ENCODE measurements at regions not wholly inside any gene's neighbourhood (a gene's known extent, or its start where the extent isn't known, plus 50 kb on each side); places are given as distances from the start of the nearest gene placed in this dataset.
"Not testable (repeated sequence)": the region's sequence is repeated elsewhere in the genome, so short reads cannot be mapped to it uniquely, and the experiment has no call there.

DNA sequence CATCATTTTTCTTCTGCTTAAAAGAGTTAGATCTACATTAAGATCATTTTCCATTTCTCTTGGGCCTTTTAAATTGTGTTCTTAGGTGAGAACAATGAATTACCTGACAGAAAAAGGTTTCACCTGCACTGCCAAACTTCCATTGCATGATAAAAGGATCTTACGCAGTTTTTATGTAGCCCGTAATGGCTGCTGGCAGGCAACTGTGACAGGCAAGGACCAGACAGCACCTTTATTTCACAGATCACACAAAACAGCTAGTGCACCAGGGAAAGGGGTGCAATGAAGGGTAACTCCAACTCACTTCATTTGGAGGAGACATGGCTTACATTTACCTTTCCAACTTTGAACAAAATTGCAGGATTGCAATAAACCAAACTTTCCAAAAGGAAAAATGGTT lies 159.8 kb downstream of the SLITRK1 start:
- no peak for DNase-seq

DNA sequence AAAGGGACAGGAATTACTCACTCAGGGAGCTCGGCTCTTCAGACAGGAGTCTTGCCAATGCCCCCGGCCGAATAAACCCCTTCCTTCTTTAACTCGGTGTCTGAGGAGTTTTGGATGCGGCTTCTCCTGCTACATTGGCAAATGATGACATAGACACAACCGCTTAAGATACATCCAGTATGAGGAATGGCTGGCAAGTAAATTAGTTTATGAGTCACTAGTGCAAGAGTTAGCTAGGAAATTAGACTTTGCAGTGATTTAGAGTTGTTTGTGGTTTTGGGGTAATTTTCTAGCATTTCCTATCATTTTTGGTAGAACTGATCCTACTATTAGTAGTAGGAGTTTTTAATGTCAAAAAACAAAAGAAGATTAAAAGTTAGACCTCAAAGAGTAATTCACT lies 166.2 kb downstream of the SLITRK1 start:
- no peak for DNase-seq

DNA sequence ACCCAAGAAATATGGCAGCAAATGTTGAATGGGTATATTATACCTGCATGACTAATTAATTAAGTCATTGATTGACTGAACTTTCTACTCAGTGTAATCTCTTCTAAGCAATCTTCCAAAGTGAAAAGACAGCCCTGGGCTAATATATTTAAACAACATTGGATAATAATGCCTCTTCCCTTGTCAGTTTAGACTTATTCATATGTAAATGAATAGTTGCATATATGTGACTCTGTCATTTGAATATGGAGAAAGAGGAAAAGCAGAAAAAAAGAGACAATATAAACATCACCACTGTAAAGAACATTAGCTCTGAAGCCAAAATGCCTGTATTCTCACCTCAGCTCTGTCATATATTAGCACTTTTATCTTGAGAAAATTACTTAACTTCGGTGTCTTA lies 168.0 kb downstream of the SLITRK1 start:
- no peak for DNase-seq

DNA sequence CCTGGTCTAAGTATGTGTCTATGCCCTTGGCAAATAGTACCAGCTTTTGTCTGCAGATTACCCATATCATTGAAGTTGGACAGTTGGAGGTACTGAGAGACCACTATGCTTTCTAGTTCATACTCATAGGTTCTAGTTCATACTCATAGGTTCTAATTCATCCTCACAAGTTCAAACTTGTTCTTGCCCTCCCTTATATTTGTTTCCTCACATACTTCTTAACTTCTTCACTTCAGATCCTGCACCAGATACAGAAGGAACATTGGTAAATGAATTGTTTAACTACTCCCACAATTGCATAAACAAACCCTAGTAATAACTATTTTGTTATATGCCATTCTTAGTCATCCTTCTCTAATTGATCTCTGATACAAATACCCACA lies 172.2 kb downstream of the SLITRK1 start:
- no peak for DNase-seq

DNA sequence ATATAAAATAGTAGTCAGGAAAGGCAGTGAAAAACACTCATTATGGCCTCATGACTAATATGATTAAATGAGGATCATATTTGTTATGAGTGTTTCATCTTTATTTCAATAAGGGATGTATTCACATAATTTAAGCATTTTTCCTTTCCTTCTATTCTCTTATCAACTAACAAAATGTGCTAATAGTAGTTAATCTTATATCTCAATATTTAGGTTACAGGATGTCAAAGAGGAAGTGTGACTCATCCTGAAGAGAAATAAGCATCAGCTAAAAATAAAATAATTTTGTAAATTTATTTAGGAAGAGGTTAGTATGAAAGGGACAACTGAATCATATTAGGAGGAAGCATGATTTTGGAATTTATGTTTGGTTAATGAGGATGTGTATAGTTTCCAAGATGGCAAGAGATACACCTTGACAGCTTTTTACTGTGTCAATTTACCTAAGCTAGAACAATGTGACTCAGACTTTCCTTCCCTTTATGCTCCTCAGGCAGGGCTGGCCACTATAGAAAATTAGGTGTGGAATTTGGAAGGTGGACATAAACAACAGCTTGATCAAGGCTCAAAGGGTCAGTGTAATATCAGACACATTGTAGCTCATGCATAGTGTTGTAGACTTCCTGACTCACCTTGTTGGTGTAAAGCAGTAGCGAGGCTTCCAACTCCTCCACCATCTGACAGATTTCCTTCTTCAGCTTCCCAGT lies 172.7 kb downstream of the SLITRK1 start:
- DNase-seq, result no peak

DNA sequence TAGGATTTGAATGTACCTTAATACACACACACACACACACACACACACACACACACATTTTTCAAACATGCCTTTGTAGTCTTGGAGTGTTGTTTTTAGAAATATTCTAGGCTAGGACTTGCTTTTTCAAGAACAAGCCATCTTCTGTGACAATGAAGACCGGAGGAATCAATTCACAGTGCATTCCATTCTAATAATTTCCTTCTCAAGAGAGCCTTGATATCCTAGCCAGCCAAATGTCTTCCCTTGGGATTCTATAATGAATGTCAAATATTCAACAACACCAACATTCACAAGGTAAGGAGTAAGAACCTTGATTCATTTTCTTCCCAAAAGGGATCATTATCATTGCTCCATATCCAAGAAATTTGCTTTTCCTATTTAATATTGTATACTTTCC lies 180.3 kb downstream of the SLITRK1 start:
- no peak for DNase-seq

DNA sequence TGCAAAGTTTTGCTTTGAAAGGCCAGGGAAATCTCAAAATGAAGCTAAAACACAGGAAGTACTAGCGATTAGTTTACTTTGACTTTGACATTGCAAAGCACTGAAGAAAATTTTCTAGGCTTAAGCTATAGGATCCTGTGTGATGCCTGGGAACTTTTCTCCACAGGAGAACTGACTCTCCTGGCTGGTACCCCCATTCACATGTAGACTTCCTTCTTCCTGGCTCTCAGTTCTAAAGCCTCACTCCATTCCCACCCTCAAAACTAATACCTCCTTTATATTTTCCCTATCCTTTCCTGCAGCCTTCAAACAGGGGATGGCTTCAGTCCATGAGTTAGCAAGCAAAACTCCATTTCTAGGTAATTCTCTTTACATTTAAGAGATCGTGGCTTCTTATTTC lies 189.5 kb downstream of the SLITRK1 start:
- no peak for DNase-seq

DNA sequence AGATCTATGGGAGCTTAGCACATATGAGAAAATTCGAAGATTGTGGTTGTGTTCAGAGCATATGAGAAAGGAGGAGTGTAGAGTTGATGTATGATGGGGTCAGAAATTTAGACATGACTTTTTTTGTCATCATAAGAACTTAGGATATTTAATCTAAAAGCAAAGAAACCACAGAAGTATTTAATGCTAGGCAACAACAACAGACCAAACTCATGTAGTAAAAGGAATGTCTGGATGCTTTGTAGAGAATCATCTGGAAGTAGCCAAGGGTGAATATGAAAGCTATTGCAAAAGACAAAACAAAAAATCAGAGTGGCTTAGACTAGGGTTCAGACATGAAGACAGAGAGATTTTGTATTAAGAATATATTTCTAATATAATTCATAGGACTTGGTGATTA lies 190.3 kb downstream of the SLITRK1 start:
- no peak for DNase-seq

DNA sequence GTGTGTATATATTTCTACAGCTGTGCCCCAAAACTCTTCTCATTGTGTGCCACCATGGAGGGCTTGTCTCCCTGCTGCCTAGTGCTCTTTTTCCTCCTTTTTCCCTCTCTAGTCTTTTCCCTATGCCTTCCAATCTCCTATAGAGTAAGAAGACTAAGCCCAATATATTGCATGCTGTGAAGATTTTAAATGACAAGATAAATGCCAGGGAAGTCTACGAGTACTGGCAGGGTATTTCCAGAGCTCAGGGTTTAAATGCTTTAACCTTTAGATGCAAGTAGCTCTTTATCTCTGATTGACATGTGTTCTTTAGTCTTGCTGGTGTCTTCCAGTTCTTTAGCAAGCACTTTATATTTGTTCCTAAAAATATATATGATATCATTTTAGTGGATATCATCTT lies 200.7 kb downstream of the SLITRK1 start:
- DNase-seq, result no peak

DNA sequence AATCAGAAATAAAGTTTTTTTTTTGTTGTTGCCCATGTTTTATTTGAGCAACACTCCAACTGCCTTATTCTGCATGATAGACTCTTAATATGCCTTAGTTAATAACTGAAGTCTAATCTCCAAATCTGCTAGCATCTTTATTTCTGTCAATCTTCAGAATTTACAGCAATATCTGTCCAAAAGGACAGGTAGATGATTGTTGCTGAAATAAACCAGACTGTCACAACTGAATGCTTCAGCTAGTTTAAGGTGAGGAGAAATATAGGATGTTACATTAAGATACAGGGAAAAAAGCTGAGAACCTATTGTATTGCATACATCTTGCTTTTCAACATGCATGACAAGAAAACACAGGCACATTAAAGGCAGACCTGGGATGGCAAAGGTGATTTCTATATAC lies 204.3 kb downstream of the SLITRK1 start:
- DNase-seq, result no peak

DNA sequence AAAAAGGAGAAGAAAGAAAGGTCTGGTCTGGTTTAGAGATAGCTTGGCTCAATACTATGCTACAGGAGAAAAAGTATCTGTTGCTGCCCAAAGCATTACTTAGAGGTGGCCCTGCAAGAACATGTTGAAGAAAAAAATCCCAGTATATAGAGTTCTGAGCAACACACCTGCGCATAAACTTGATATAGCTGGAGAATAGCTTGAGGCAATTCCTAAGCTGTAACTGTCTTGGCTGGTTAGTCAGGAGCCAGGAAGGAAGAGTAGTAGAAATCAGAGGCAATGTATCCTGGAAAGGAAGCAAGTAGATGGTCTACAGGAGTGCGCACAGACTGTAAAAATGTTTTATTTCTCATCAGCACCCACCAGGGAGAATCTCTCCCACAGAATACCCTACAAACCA lies 209.7 kb downstream of the SLITRK1 start:
- DNase-seq, result no peak

DNA sequence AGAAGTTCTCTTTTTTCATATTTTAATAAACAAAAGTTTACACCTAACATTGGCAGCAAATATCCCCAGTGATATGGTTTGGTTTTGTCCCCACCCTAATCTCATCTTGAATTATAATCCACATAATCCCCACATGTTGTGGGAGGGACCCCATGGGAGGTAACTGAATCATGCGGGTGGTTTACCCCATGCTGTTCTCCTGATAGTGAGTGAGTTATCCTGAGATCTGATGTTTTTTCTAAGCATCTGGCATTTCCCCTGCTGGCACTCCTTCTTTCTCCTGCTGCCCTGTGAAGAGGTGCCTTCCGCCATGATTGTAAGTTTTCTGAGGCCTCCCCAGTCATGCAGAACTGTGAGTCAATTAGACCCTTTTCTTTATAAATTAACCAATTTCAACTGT lies 214.7 kb downstream of the SLITRK1 start:
- no peak for DNase-seq

DNA sequence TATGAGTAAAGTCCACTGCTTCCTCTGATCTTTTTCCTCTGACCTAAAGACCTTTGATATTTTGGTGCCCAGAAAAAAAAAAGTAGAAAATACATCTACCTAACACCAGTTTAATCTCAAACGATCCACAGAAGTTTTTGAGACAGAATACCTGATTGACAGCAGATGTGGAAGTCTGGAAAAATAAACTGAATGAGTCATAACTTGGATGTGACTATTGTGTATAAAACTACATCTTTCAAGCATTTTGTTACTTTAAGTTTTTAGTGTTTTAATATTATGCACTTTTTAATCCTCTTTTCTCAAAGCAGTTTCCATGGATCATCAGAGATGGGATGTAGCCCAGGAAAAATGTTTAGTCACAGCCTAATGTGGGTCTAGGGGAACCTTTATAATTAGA lies 216.1 kb downstream of the SLITRK1 start:
- no peak for DNase-seq

DNA sequence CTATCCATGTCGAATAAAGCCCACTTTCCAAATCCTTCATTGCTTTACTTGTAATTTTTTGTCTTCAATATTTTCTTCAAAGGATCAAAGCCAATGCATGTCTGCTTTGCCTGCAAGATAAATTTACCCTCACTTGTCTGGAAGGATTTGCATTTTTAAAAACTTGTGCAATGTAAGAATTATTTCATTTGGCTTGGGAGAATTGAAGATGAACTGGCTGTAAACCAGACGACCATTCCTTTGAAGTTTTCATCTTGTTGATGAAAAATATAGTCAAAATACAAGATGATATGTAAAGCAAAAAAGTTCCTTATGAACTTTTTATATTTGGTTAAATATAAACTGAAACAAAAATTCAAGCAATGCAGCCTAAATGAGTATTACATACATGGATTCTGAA lies 225.0 kb downstream of the SLITRK1 start:
- DNase-seq, result no peak

DNA sequence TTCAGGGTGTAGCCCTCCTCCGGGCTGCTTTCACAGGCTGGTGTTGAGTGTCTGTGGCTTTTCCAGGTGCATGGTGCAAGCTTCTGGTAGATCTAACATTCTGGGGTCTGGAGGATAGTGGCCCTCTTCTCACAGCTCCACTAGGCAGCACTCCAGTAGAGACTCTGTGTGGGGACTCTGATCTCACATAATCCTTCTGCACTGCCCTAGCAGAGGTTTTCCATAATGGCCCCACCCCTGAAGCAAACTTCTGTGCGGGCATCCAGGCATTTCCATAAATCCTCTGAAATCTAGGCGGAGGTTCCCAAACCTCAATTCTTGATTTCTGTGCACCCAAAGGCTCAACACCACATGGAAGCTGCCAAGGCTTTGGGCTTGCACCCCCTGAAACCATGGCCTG lies 239.7 kb downstream of the SLITRK1 start:
- DNase-seq, result not testable (repeated sequence)

DNA sequence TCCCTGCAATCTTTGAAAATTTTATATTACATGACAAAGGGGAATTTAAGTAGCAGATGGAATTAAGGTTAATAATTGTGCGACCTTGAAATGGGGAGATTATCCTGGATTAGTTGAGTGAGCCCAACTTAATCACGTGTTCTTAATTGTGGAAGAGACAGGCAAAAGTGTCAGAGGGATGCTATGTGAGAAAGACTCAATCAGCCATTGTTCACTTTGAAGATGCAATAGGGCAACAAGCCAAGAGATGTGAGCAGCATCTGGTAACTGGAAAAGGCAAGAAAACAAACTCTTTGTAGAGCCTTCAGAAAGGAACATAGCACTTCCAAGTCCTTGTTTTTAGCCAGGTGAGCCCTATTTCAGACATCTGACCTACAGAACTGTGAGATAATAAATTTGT lies 247.7 kb downstream of the SLITRK1 start:
- DNase-seq, result no peak

DNA sequence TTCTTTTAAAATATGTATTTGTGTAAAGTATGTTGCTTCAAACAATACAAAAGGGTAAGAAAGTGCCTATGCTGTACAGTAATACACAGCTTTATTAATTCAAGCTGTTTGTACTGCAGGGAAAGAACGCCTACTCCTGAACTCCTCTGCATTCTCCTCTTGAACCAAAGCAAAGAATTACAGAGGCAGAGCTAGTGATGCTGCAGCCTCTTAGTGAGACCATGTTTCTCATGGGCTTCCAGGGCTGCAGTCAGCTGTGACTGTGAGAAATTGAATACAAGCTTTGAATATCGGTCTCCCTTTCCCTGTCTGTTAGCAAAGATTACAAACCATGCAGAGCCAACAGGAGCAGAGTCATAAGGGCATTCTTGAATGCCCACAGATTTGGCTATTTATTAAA lies 248.5 kb downstream of the SLITRK1 start:
- no peak for DNase-seq

DNA sequence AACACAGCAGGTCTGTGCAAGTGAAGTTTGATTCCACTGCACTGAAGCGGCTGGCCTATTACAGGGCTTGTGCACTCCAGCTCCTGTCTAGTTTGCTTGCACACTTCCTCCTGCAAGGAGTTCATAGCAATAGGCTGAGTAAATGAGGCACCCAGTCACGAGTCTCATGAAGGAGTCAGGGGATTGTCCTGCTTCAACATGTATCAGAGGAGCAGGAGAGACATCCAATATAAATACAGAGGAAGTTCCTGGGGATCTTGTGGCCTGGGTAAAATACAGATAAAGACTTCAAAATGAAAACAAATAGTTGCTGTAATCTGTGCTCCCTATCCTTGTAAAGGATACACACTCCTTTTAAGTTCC lies 259.9 kb downstream of the SLITRK1 start:
- no peak for DNase-seq

DNA sequence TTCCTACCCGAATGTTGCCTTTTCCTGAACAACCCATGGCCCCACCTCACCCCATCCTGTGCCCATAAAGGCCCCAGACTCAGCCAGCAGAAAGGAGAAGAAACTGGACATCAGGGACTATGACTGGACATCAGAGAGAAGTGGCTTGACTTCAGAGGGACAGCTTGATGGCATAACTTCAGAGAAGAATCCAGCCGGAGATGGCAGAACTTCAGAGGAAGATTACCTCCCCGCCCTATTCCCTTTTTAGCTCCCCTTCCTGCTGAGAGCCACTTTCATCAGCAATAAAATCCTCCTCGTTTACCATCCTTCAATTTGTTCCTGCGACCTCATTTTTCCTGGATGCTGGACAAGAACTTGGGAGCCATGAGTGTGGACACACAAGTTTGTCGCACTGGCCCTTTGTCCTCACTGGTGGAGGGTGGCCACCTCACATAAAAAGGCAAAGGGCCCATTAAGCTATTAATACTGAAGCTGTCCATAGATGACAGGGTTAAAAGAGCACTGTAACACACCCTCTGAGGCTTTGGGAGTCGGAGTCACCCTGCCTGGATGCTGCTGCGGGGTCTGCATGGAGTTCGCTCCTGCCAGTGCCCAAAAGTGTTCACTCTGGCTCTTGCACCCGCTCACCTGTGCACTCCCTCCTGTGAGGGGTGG lies 260.4 kb downstream of the SLITRK1 start:
- no peak for DNase-seq

DNA sequence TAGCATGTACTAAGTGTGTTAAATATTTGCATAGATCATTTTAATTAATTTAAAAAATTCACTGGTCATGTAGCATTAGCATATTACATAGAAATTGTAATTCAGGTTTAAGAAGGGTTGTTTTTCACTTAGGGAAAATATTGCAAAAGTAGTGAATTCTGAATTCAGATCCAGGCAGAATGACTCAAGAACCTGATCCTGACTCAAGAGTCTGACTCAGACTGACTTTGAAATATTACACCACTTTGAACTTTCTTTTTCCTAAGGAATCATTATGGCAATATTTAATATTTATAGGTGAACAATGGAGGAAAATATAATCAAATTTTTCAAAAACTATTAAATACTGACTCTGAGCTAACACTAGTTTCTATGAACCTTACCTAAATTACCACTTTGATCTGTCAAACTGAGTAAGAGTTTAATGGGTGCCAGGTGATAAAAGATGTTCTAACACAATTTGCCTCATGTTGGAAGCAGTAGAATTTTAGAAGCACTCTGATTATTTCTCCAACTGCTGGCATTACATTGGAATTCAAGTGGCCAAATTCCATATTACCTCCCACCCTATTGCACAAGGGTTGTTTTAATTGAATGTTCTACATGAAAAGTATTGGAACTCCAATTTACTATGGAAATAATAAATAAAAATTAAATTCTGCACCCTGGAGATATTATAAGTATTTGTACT lies 261.6 kb downstream of the SLITRK1 start:
- DNase-seq, result no peak

DNA sequence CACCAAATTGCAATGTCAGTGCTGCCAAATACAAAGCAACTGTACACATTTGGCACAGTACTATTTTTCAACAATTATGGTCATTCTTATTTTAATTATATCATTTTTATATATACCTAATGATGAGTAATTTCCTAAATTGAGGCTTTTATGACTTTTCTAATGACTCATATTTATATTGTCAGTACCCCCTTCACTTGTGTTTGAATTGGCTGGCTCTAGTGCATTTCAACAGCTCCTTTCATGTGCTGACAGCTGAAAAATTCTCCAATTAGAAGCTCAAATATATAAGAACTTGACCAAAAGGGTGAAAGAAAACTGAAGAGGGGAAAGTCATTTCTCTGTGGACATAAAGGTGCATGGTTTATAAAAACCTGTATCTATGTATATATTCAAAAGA lies 263.3 kb downstream of the SLITRK1 start:
- peak; percentile 85 for DNase-seq

DNA sequence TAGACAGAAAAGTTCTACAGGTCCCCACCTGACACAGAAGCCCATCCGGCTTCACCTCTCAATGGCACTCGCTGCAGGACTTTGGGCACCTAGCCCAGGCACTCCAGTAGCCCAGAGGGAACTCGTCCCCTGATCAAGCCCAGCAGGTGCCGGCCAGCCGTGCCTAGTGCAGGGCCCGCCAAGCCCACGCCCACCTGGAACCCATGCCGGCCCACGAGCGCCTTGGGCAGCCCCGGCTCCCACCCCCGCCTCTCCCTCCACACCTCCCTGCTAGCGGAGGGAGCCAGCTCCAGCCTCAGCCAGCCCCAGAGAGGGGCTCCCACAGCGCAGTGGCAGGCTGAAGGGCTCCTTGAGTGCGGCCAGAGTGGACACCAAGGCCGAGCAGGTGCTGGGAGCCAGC lies 268.8 kb downstream of the SLITRK1 start:
- no peak for DNase-seq

DNA sequence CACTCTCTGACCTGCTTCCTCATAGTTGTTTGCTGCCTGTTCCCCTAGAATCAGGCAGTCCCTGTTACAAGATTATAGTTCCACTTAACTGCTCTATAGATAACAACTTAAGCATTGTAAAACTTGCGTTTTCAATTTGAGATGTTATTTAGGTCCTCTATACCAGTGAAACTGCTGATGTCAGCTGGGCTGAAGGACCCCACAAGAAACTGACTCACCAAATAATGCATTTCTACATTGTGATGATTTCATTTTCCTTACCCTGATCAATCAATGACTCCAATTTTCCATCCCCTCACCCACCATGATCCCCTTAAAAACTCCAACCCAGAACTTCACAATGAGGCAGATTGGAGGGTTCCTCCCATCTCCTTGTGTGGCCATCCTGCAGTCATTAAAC lies 280.7 kb downstream of the SLITRK1 start:
- DNase-seq, result no peak

DNA sequence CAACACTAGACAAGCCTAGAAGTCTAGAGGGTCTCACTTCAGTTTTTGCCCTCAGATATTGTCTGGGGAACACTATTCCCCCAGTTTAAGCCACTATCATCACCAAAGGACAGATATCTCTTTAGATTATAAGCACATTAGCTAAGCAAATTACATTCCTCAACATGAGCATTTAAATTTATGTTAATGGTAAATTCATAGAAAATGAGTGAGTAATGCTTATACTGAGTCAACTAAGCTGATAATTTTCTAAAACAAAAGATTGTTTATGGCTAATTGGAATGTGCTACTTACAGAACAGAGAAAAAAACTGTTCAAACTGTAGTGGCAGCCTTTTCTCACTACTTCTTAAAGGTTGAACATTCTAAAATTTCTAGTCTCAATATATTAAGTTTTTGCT lies 290.2 kb downstream of the SLITRK1 start:
- no peak for DNase-seq

DNA sequence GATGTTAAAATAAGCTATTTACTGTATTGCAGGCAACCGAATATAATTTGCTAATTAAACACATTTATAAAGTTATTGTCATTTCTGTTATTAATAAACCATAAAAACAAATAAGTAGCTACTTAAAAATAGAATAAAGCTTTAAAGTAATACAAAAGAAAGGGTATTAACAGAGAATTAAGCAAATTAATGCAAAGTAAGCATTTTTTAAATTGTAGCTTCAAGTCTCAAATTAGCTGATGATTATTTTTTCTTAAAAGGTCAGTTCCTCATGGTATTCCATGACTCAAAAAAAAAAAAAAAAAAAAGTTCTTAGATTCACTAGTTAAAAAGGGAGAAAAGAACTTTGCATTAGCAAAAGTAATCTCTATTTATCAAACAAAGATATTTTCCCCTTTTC lies 292.5 kb downstream of the SLITRK1 start:
- no peak for DNase-seq

Measured in NCI-H1105 treated with DMSO at 0.1 percent for 48 hours (cell line).